B cell (primary cell): ENCODE measurements at regions not wholly inside any gene's neighbourhood (a gene's known extent, or its start where the extent isn't known, plus 50 kb on each side); places are given as distances from the start of the nearest gene placed in this dataset.

ENCODE experiments used
- ATAC-seq: fragments of 200-7000 bp; cut with Tn5 transposase; one replicate; pipeline ENCODE4 v1.10.0; 2021; ENCODE audit warnings: low read depth, mild to moderate bottlenecking, moderate number of reproducible peaks, moderate library complexity
- CTCF ChIA-PET: fragments of 350-600 bp; sonication (Branson Sonifier 250); formaldehyde crosslinking; loops from one replicate; lab custom pipeline; 2021; ENCODE audit warnings: antibody characterized with exemption, inconsistent platforms; lab: Charles Lee
- POLR2A ChIA-PET: fragments of 350-600 bp; sonication (Branson Sonifier 250); formaldehyde crosslinking; loops from one replicate; lab custom pipeline; 2021; ENCODE audit warnings: antibody characterized with exemption; lab: Charles Lee
- DNase-seq: peaks from one replicate; pipeline ENCODE4 v3.0.0; 2013
- H2AFZ ChIP-seq: 2 replicates; pipeline ENCODE4 v1.6.1; 2012; ENCODE audit warnings: mild to moderate bottlenecking, low read depth, low read length; ENCODE audit not compliant: insufficient read depth, poor library complexity, severe bottlenecking
- H3K27ac ChIP-seq, 2 donors: 1 replicate in 1 of 2; 2 replicates in 1 of 2; pipeline ENCODE4 v1.5.1; 2012 to 2013; ENCODE audit warnings: low read length in 2 of 2, mild to moderate bottlenecking in 2 of 2, moderate library complexity in 1 of 2
- H3K27me3 ChIP-seq, 4 experiments: fragments of 200-600 bp in 1 of 4; sonication (generic) in 1 of 4; replicated peaks in 1 of 4; 1 replicate in 2 of 4; 2 replicates in 2 of 4; pipeline versions ENCODE4 v1.6.1 to v1.7.0; 2013 to 2016; ENCODE audit warnings: low read length in 3 of 4, mild to moderate bottlenecking in 2 of 4, mixed read lengths in 1 of 4, moderate library complexity in 1 of 4; ENCODE audit not compliant: insufficient read depth in 4 of 4, control insufficient read depth in 3 of 4; ENCODE audit errors: control extremely low read depth in 1 of 4
- H3K36me3 ChIP-seq, 2 experiments: replicated peaks in 1 of 2; 1 replicate in 1 of 2; 2 replicates in 1 of 2; pipeline versions ENCODE4 v1.6.1 to v1.7.1; 2013; ENCODE audit warnings: low read length in 1 of 2; ENCODE audit not compliant: insufficient read depth in 2 of 2, control insufficient read depth in 1 of 2; ENCODE audit errors: control extremely low read depth in 1 of 2, extremely low read depth in 1 of 2
- H3K4me1 ChIP-seq, 2 donors: fragments of 200-600 bp in 1 of 2; sonication (generic) in 1 of 2; 1 replicate in 1 of 2; 2 replicates in 1 of 2; pipeline versions ENCODE4 v1.5.1 to v1.6.1; 2013 to 2017; ENCODE audit warnings: low read length in 2 of 2; ENCODE audit not compliant: control insufficient read depth in 2 of 2, insufficient read depth in 2 of 2
- H3K4me2 ChIP-seq: replicated peaks from 2 replicates; pipeline ENCODE3; 2012; ENCODE audit warnings: mild to moderate bottlenecking, low read depth, low read length; ENCODE audit not compliant: poor library complexity, severe bottlenecking
- H3K4me3 ChIP-seq, 5 experiments: fragments of 200-600 bp in 1 of 5; sonication (generic) in 1 of 5; 1 replicate in 3 of 5; 2 replicates in 2 of 5; pipeline versions ENCODE4 v1.5.1 to v1.7.0; 2011 to 2016; ENCODE audit warnings: low read length in 4 of 5, mild to moderate bottlenecking in 4 of 5, low read depth in 2 of 5, control low read depth in 1 of 5, moderate library complexity in 1 of 5; ENCODE audit not compliant: insufficient read depth in 1 of 5; ENCODE audit errors: control extremely low read depth in 1 of 5, extremely low read depth in 1 of 5
- H3K79me2 ChIP-seq: fragments of 200-600 bp; sonication (generic); one replicate; pipeline ENCODE4 v1.6.0; 2016; ENCODE audit warnings: low read length; ENCODE audit not compliant: control insufficient read depth, insufficient read depth
- H3K9ac ChIP-seq: fragments of 200-600 bp; sonication (generic); 2 replicates; pipeline ENCODE4 v1.6.1; 2017; ENCODE audit warnings: mild to moderate bottlenecking, low read length, moderate library complexity
- H3K9me3 ChIP-seq, 3 donors: one replicate each; pipeline versions ENCODE4 v1.6.1 to v1.7.1; 2013; ENCODE audit warnings: low read length in 2 of 3; ENCODE audit not compliant: control insufficient read depth in 2 of 3, insufficient read depth in 1 of 3; ENCODE audit errors: control extremely low read depth in 1 of 3
- H4K20me1 ChIP-seq: 2 replicates; pipeline ENCODE4 v1.6.0; 2012; ENCODE audit warnings: mild to moderate bottlenecking, low read length; ENCODE audit not compliant: insufficient read depth, control insufficient read depth, poor library complexity, severe bottlenecking
- H3K27ac Mint-ChIP-seq: one replicate; pipeline ENCODE4 v1.8.0; 2021; ENCODE audit warnings: mixed read lengths
- H3K27me3 Mint-ChIP-seq: one replicate; pipeline ENCODE4 v1.8.0; 2021; ENCODE audit warnings: mixed read lengths
- H3K4me1 Mint-ChIP-seq: one replicate; pipeline ENCODE4 v1.8.0; 2021; ENCODE audit warnings: mixed read lengths
- H3K4me3 Mint-ChIP-seq: one replicate; pipeline ENCODE4 v1.8.0; 2021; ENCODE audit warnings: mixed read lengths
- H3K9me3 Mint-ChIP-seq: one replicate; pipeline ENCODE4 v1.8.0; 2022; ENCODE audit warnings: mixed read lengths; ENCODE audit not compliant: insufficient read depth
- CTCF ChIP-seq: fragments of 200-600 bp; IDR thresholded peaks from one replicate; pipeline ENCODE4 v1.8.0; 2022; ENCODE audit warnings: antibody characterized with exemption, mild to moderate bottlenecking
- EZH2 ChIP-seq: IDR thresholded peaks from 2 replicates; pipeline ENCODE4 v1.6.1; 2012; ENCODE audit warnings: borderline replicate concordance, low read depth, mild to moderate bottlenecking, moderate library complexity, low read length; ENCODE audit not compliant: insufficient read depth, poor library complexity, severe bottlenecking
- WGBS: methylation state at CpG from one replicate; pipeline ENCODE4 v1.1.5; 2013; ENCODE audit warnings: missing lambda C conversion rate; ENCODE audit not compliant: insufficient coverage; 5-methylcytosine and 5-hydroxymethylcytosine counted together
- intact Hi-C: fragments of 100-400 bp; cut with micrococcal nuclease; formaldehyde crosslinking; loops from one replicate; pipeline ENCODE4 v1.10.0; 2022

DNA sequence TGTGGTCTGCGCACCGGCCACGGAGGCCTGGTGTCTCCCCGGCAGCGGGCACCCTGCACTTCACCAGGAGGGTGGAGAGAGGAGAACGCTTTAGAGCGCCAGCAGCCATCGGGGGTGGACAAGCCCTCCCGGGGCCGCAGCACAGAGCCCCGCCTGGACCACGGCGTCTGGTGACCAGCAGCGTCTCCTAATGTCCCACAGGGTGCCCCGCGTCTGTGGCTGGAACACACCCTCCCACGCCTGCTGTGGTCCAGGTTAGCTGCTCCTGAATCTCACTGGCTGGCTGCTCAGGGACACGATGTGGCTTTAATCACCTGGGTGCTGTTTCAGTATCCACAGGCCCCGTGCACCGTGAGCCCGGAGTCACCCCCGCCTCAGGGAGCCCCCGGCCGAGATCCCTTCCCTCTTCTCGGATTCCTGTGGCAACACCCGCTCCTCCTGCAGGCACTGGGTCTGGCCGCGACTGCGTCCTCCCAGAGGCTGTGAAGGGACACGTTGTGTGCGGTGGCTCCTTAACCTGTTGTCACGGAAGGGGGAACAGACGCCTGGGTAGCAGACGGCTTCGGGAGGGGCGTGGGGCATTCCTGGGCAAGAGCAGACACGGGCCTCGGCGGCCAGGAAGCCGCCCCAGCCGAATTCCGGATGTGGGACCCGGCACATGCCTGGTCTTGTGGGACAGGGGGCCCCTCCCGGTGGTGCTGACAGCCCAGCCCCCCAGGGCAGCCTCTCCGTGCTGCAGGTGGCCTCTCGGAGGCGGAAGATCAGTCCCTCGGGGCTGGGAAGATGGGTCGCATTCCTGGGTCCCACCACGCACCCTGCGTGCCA lies 78.9 kb downstream of the FOXL3 start:
- Histone ChIP-seq H3K79me2 (no peaks in the 10 kb centered on the region), H3K4me1 (peaks cover 15 to 18% of the 10 kb centered on the region in 2 donors), H3K9me3 (peaks cover 0 to 24% (median 0%) of the 10 kb centered on the region in 3 donors), H3K4me2 (no peak overlapping the region), H3K4me3 (no peak overlapping the region), H4K20me1 (no peaks in the 10 kb centered on the region), H3K9ac (no peak overlapping the region), H3K27me3 (peaks cover 0 to 19% (median 5%) of the 10 kb centered on the region in 4 experiments), H3K36me3 (no peaks in the 10 kb centered on the region), H3K27ac (no peak overlapping the region), H2AFZ (no peak overlapping the region)
- H3K27ac Mint-ChIP-seq = no peak overlapping the region
- POLR2A ChIA-PET = no interaction called here
- no peak for ATAC-seq
- H3K9me3 Mint-ChIP-seq = no peaks in the 10 kb centered on the region
- peaks cover 25% of the 10 kb centered on the region for H3K27me3 Mint-ChIP-seq
- 78% methylated on average over 48 of the region's 51 CpGs for WGBS
- H3K4me3 Mint-ChIP-seq = no peak overlapping the region
- no peak for TF ChIP-seq CTCF
- TF ChIP-seq EZH2 = no peak
- H3K4me1 Mint-ChIP-seq = peaks cover 24% of the 10 kb centered on the region
- CTCF ChIA-PET = no interaction called here
- no peak for DNase-seq
- intact Hi-C loops = no loop called here

DNA sequence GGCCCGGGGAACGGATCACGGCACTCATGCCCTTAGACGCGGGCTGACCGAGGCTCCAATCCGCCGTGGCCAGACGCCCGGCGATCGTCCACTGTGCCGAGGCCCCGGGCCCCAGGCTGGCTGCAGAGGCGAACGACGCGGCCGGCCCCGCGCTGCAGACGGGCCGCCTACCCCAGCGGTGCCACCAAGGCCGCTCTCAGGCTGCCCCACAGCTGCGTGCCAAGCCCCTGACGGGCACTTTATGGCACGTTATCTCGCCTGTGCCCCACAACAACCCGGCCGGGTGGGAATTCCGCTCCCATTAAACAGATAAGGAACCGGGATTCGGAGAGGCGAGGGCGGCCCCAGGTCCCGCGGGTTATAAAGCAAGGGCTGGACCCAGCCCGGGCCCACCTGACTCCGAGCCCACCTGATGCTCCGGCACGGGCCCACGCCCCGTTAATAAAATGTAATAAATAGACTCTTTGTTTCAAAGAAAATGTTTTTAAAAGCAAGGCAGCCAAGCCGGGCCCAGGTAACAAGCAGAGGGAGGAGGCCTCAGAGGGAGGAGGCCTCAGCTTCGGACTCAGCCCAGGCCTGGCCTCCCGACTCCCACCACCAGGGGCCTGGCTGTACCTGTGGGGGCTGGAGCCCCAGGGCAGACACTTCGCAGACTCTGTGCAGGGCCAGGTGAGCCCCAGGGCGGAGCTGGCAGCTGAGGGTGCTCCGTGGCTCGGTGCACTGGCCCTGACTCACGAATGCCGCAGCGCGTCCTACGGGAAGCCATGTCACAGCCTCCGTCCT lies 79.7 kb downstream of the FOXL3 start:
- Histone ChIP-seq H3K9me3 (peaks cover 0 to 16% (median 0%) of the 10 kb centered on the region in 3 donors), H4K20me1 (no peaks in the 10 kb centered on the region), H3K79me2 (no peaks in the 10 kb centered on the region), H3K27me3 (peaks cover 0 to 19% (median 4%) of the 10 kb centered on the region in 4 experiments), H3K4me3 (no peak overlapping the region), H3K27ac (no peak overlapping the region), H3K4me1 (peaks cover 15 to 17% of the 10 kb centered on the region in 2 donors), H3K9ac (no peak overlapping the region), H3K4me2 (no peak overlapping the region), H3K36me3 (no peaks in the 10 kb centered on the region), H2AFZ (no peak overlapping the region)
- H3K9me3 Mint-ChIP-seq = no peaks in the 10 kb centered on the region
- H3K4me1 Mint-ChIP-seq = peaks cover 19% of the 10 kb centered on the region
- DNase-seq (no peak), ATAC-seq (no peak)
- H3K4me3 Mint-ChIP-seq = no peak overlapping the region
- ChIA-PET CTCF (no interaction called here), POLR2A (no interaction called here)
- H3K27me3 Mint-ChIP-seq = peaks cover 20% of the 10 kb centered on the region
- intact Hi-C loops = no loop called here
- 92% methylated on average over 55 of the region's 57 CpGs for WGBS
- TF ChIP-seq CTCF (no peak), EZH2 (no peak)
- no peak overlapping the region for H3K27ac Mint-ChIP-seq
